Muscle of arm (tissue), 1 donor: ENCODE measurements at regions not wholly inside any gene's neighbourhood (a gene's known extent, or its start where the extent isn't known, plus 50 kb on each side); places are given as distances from the start of the nearest gene placed in this dataset.

Experiments
- DNase-seq: peaks from one replicate; pipeline ENCODE4 v3.0.0-alpha.2; 2013

GRCh38 chr20:53695797-53696527, 102.3 kb upstream of the ZNF217 start:
- DNase-seq: no peak

DNA sequence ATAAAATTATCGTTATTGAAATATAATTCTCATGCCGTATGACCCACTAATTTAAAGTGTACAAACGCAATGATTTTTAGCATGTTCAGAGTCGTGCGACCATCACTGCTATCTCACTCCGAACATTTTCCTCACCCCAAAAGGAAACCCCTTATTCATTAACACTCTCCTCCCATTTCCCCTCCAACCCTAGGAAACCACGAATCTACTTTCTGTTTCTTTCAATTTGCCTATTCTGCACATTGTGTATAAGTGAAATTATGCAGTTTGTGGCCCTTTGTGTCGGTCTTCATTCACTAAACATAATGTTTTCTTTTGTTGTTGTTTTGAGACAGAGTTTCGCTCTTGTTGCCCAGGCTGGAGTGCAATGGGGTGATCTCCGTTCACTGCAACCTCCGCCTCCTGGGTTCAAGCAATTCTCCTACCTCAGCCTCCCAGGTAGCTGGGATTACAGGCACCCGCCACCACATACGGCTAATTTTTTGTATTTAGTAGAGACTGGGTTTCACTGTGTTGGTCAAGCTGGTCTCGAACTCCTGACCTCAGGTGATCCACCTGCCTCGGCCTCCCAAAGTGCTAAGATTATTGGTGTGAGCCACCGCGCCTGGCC, 99.7 kb upstream of the ZNF217 start:
- no peak for DNase-seq

GRCh38 chr20:53692465-53693067, 98.9 kb upstream of the ZNF217 start:
- DNase-seq: no peak

- no peak for DNase-seq
These were observed 98.2 kb upstream of the ZNF217 start for GRCh38 chr20:53691811-53692192.

DNA sequence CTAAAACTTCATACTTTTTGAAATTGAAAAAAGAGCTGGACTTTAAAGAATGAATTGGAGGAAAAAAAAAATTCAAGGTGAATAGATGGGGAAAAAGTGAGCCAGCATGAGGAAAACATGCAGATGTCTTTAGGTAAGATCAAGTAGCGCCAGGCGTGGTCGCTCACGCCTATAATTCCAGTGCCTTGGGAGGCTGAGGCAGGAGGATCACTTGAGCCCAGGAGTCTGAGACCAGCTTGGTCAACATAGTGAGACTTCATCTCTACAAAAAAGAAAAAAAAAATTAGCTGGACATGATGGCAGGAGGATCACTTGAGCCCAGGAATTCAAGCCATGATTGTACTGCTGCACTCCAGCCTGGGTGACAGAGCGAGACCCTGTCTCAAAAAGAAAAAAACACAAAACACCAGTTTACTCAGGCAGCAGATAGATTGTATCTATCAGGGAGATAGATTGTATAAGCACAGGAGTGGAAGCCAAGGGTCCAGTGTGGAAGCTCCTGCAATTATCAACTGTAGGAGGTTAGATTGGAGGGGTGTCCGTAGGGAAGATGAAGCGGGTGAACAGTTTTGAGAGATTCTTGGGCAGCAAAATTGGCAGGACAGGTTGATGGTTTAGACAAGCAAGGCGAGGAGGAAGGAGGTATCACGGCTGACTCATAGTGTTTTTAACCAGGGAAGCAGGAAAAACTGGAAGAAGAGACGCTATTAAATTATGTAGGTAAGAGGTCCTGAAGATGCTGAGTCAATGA, 97.6 kb upstream of the ZNF217 start:
- no peak for DNase-seq

DNA sequence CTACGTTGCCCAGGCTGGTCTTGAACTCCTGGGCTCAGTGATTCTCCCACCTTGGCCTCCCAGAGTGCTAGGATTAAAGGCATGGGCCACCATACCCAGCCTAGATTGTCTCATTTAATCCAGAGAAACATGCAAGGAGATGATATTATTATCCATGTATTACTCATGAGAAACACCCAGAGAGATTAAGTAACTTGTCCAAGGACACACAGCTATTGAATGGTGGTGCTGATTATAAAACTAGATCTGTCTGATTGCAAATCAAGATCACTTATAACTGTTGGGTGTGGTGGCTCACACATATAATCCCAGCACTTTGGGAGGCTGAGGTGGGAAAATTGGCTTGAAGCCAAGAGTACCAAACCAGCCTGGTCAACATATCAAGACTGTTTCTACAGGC, 94.4 kb upstream of the ZNF217 start:
- no peak for DNase-seq

DNA sequence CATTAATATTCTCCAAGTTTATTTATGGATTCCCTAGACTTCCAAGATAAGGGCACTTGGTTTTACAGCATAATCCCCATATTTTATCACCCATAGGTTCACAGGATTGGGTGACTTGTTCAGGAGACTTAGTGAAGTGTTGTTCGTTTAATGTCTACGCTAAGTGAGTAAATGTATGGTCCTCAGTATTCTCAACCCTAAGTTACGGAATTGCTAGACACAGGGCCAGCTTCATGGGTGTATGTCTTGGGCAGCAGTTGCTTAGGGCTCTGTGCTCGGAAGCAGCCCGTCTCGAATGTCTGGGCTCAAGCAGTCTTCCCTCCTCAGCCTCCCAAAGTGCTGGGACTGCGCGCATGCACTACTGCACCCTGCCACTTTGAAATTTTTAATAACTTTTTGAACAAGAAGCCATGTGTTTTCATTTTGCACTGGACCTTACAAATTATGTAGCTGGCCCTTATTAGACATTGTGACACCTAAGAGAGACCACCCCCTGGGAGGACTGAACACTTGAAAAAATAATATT, 91.5 kb upstream of the ZNF217 start:
- DNase-seq: no peak

GRCh38 chr20:53683506-53683905, 89.9 kb upstream of the ZNF217 start:
- DNase-seq: no peak

DNA sequence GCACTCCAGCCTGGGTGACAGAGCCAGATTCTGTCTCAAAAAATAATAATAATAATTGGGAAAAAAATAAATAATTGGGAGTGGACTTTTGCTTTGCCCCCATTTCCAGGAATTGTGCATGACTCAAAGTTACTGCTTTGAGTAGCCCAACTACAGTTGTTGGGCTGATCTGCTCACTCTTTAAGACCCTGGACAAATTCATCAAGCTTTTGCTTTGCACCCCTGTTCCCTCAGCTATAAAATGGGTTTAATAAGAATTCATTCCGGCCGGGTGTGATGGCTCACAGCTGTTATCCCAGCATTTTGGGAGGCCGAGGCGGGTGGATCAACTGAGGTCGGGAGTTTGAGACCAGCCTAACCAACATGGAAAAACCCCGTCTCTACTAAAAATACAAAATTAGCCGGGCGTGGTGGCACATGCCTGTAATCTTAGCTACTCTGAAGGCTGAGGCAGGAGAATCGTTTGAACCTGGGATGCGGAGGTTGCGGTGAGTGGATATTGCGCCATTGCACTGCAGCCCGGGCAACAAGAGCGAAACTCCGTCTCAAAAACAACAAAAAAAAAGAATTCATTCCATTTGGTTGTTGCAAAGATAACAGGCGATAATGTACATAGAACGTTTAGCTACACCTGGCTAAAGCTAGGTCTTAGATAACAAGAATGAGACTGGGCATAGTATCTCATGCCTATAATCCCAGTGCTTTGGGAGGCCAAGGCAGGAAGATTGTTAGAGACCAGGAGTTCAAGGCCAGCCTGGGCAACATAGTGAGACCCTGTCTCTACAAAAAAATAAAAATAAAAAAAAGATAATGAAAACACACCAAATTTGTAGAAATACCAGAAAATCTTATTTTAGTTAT, 87.9 kb upstream of the ZNF217 start:
- no peak for DNase-seq

DNA sequence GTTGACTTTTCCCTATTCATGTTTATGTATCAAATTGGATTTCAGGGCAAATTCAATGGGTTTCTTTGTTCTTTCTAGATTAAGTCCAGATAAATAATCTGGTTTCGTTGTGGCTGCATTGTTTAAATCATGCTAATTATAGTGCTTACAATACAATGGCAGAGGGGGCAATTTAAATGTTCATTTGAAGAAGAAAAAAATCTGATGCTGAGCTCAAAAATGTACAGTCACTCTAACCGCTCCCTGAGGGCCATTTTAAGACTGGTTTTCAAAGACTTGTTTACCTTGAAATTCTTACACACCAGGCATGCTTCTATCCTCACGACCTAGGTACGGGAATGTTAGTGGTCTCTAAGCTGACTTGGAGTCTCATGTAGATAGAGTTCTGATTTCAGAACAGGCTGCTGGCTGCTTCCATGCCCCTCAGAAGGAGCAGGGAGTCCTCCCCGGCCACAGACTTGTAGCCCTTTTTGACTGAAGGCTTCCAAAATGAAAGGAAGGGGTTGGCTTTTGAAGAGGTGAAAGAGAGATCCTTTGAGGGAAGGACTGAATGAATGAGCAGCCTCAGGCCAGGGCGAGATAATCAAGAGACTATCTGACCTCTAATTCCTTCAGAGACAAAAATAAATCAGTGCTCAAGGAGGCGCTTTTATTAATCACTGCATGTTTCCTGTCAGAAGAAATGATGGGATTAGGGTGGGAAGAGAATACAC, 86.1 kb upstream of the ZNF217 start:
- DNase-seq: no peak

DNA sequence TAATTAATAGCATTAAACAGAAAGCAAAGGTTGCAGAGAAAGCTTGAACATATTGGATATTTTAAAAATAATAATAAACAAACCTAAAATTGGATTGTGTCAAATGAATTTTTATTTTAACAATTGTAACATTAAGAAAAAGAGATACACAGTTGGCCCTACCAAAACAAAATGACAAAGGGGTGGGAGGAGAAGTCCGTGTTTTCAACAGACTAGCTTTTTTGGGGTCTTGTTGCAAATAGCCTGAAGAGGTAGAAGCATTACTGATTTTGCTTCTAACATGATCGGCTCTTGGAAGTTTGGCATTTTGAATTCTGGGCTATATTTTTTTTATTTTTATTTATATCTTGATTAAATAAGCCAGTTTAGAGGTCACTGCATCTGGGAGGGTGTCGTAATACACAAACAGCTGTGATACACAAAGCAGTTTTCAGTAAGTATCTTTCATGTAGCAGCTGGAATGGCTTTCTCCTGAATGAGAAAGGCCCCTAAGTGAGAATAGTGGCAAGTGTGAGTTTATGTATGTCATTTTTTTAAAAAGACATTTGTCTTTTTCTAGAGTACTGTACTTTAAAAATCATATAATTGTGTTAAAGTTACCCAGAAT, 85.5 kb upstream of the ZNF217 start:
- no peak for DNase-seq

GRCh38 chr20:53678315-53678989, 84.8 kb upstream of the ZNF217 start:
- no peak for DNase-seq

DNA sequence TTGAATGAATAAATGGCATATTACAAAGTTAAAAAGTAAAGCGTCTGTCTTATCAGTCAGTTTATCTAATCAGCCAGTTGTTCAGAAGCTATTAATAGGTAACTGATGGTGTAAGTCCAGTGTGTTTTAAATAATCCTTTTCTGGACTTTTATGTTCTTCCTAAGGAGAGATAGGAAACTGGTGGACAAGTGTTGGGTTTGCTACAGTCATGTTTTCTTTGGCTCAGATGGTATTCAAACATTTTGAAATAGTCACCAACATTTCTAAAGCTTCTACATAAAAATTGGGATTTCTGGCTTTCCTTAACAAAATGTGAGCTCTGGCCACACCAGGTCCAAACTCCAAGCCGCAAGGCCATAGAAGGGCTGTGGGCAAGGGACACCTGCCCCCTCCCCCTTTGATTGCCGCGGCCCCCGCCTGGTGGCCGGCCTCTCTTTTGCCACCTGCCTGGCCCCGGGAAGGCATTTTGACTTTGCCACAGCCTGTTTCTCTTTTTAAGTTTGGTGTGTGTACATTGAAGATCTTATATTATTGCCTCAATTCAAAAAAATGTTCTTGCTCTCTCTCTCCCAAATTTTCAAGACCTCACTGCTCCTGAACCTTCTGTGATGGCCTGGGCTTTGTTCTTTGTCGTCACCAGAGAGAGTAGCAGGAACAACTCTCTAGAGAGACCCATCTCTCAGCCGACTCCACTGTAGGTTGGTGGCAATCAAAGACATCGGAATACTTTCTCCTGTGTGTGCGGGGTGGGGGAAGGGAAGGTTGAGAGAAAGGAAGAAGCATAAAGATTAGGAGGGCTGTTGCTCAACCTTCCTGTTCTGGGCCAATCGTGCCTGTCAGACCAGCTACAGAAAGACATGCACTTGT, 84.0 kb upstream of the ZNF217 start:
- DNase-seq: no peak

DNA sequence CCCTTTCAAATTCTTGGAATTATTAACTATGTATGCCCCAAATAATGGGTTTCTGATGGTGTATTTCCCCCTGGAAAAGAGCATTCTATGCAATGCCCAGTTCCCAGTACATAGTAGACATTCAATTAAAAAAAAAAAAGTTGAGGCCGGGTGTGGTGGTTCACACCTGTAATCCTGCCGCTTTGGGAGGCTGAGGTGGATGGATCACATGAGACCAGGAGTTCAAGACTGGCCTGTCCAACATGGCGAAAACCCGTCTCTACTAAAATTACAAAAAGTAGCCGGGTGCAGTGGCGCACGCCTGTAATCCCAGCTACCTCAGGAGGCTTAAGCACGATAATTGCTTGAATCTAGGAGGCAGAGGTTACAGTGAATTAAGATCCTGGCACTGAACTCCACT, 83.3 kb upstream of the ZNF217 start:
- DNase-seq: no peak

GRCh38 chr20:53676519-53676822, 82.8 kb upstream of the ZNF217 start:
- DNase-seq: no peak

GRCh38 chr20:53672484-53673129, 79.0 kb upstream of the ZNF217 start:
- DNase-seq: no peak

- no peak for DNase-seq
These were observed 77.7 kb upstream of the ZNF217 start for GRCh38 chr20:53671370-53671769.
